IPS-20b (cell line): ENCODE measurements at regions not wholly inside any gene's neighbourhood (a gene's known extent, or its start where the extent isn't known, plus 50 kb on each side); places are given as distances from the start of the nearest gene placed in this dataset.
"Not testable (repeated sequence)": the region's sequence is repeated elsewhere in the genome, so short reads cannot be mapped to it uniquely, and the experiment has no call there.

Source experiments
- H3K27ac ChIP-seq: one replicate; pipeline ENCODE4 v1.5.1; 2013; ENCODE audit warnings: low read length
- H3K27me3 ChIP-seq: 2 replicates; pipeline ENCODE4 v1.6.1; 2013; ENCODE audit warnings: mild to moderate bottlenecking, low read length, inconsistent platforms; ENCODE audit not compliant: insufficient read depth
- H3K36me3 ChIP-seq: 2 replicates; pipeline ENCODE4 v1.6.1; 2013; ENCODE audit warnings: low read depth, mild to moderate bottlenecking, inconsistent platforms, low read length, moderate library complexity; ENCODE audit not compliant: insufficient read depth
- H3K4me1 ChIP-seq: 2 replicates; pipeline ENCODE4 v1.6.1; 2013; ENCODE audit warnings: mild to moderate bottlenecking, control low read depth, inconsistent platforms, low read length, moderate library complexity; ENCODE audit not compliant: insufficient read depth
- H3K4me3 ChIP-seq: 2 replicates; pipeline ENCODE4 v1.5.1; 2013; ENCODE audit warnings: mild to moderate bottlenecking, low read length, inconsistent platforms
- H3K9ac ChIP-seq: 2 replicates; pipeline ENCODE4 v1.6.1; 2013; ENCODE audit warnings: low read depth, mild to moderate bottlenecking, inconsistent platforms, low read length, moderate library complexity
- H3K9me3 ChIP-seq: 2 replicates; pipeline ENCODE4 v1.6.1; 2013; ENCODE audit warnings: mild to moderate bottlenecking, low read depth, low read length, inconsistent platforms; ENCODE audit not compliant: insufficient read depth

DNA sequence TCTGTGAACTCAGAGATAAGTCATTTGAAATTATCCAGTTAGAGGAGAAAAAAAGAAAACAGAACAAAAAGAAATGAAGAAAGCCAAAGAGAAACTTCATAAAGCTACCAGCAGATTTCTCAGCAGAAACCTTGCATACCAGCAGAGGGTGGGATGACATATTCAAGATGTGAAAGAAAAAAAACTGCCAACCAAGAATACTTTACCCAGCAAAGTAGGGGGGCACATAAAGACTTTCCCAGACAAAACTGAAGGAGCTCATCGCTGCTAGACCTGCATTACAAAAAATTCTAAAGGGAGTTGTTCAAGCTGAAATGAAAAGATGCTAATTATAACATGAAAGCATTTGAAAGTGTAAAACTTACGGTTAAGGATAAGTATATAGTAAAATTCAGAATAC, 246.3 kb downstream of the FNDC1 start:
- no peaks in the 10 kb centered on the region for H3K36me3 ChIP-seq
- no peaks in the 10 kb centered on the region for H3K4me1 ChIP-seq
- no peak overlapping the region for H3K4me3 ChIP-seq
- no peak overlapping the region for H3K27ac ChIP-seq
- peaks cover 19% of the 10 kb centered on the region for H3K9me3 ChIP-seq
- no peaks in the 10 kb centered on the region for H3K27me3 ChIP-seq
- H3K9ac ChIP-seq, result no peak overlapping the region

GRCh38 chr6:159414711-159415110, 245.5 kb downstream of the FNDC1 start:
- Histone ChIP-seq H3K27ac (no peak overlapping the region), H3K27me3 (no peaks in the 10 kb centered on the region), H3K4me1 (no peaks in the 10 kb centered on the region), H3K9me3 (peaks cover 19% of the 10 kb centered on the region), H3K9ac (no peak overlapping the region), H3K4me3 (no peak overlapping the region), H3K36me3 (no peaks in the 10 kb centered on the region)

- not testable (repeated sequence) for H3K4me1 ChIP-seq, H3K27ac ChIP-seq, H3K9ac ChIP-seq, H3K9me3 ChIP-seq, H3K36me3 ChIP-seq, H3K4me3 ChIP-seq, H3K27me3 ChIP-seq
Observed at GRCh38 chr6:159407211-159407780, 238.1 kb downstream of the FNDC1 start.

DNA sequence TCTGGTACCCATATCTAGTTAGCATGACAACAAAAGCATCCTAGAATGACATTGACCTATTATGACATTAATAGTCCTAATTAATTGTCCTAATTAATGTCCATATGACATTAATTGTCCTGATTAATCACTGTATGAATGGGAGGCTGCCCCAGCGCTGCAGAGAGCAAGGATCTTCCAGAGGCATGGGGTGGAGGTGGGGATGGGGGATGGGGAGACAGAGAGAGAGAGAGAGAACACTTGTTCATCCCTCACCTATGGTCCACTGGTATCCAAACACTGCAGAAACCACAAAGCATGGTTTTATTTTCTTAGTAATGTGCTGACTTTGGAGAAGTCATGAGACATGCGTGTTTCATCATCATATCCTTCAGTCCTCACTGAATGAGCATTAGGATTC, 235.1 kb downstream of the FNDC1 start:
- H3K36me3 ChIP-seq, result no peaks in the 10 kb centered on the region
- no peak overlapping the region for H3K27ac ChIP-seq
- no peaks in the 10 kb centered on the region for H3K27me3 ChIP-seq
- H3K9ac ChIP-seq, result no peak overlapping the region
- H3K9me3 ChIP-seq, result peaks cover 4% of the 10 kb centered on the region
- H3K4me3 ChIP-seq, result no peak overlapping the region
- no peaks in the 10 kb centered on the region for H3K4me1 ChIP-seq

GRCh38 chr6:159400826-159401225, 231.6 kb downstream of the FNDC1 start:
- Histone ChIP-seq H3K4me1 (no peaks in the 10 kb centered on the region), H3K27ac (no peak overlapping the region), H3K27me3 (no peaks in the 10 kb centered on the region), H3K36me3 (no peaks in the 10 kb centered on the region), H3K4me3 (no peak overlapping the region), H3K9me3 (no peaks in the 10 kb centered on the region; the same call in 1 of the 2 replicates), H3K9ac (no peak overlapping the region)

GRCh38 chr6:159399751-159400221, 230.6 kb downstream of the FNDC1 start:
- no peaks in the 10 kb centered on the region for H3K4me1 ChIP-seq
- no peaks in the 10 kb centered on the region for H3K27me3 ChIP-seq
- H3K9ac ChIP-seq, result no peak overlapping the region
- no peak overlapping the region for H3K4me3 ChIP-seq
- no peaks in the 10 kb centered on the region for H3K36me3 ChIP-seq
- H3K9me3 ChIP-seq, result no peaks in the 10 kb centered on the region
- no peak overlapping the region for H3K27ac ChIP-seq

DNA sequence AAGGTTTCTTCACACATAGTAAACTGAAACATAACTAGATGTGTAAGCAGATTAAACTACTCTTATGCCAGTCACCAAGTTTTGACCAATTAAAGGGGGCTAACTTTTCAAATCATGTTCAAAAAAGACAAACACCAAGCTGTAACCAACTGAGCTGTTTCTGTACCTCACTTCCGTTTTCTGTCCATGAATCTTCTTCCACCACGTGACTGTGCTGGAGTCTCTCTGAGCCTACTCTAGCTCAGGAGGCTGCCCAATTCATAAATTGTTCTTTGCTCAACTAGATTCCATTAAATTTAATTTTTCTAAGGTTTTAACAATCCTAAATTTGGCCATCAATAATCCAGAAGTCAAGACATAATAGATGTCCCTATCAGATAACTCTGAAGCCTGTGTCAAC, 229.4 kb downstream of the FNDC1 start:
- Histone ChIP-seq H3K27me3 (no peaks in the 10 kb centered on the region), H3K4me1 (no peaks in the 10 kb centered on the region), H3K27ac (no peak overlapping the region), H3K36me3 (no peaks in the 10 kb centered on the region), H3K4me3 (no peak overlapping the region), H3K9ac (no peak overlapping the region), H3K9me3 (peaks cover 3% of the 10 kb centered on the region; the same call in 1 of the 2 replicates)

GRCh38 chr6:159397753-159398152, 228.6 kb downstream of the FNDC1 start:
- Histone ChIP-seq H3K9ac (no peak overlapping the region), H3K27me3 (no peaks in the 10 kb centered on the region), H3K4me1 (no peaks in the 10 kb centered on the region), H3K9me3 (peaks cover 10% of the 10 kb centered on the region; the same call in 1 of the 2 replicates), H3K27ac (no peak overlapping the region), H3K4me3 (no peak overlapping the region), H3K36me3 (no peaks in the 10 kb centered on the region)

DNA sequence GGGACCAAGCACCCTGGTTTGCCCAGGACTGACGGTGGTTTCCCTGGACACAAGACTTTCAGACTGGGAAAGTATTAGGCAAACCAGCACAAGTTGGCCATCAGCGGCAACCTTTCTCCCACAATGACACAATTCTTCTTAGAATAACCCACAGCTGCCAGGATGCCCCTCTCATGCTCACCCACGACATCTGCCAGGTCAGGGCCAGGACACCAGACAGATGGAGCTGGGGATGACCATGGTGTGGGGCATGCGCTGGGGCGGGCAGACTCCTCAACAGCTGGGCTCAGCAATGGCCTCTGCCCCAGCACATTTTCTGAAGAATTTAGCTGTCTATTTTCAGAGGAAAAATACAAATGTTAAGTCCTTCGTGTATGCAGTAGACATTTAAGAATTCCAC, 226.4 kb downstream of the FNDC1 start:
- Histone ChIP-seq H3K9ac (no peak overlapping the region), H3K27ac (no peak overlapping the region), H3K4me3 (no peak overlapping the region), H3K9me3 (peaks cover 14% of the 10 kb centered on the region; the same call in 1 of the 2 replicates), H3K36me3 (no peaks in the 10 kb centered on the region), H3K4me1 (no peaks in the 10 kb centered on the region), H3K27me3 (no peaks in the 10 kb centered on the region)

DNA sequence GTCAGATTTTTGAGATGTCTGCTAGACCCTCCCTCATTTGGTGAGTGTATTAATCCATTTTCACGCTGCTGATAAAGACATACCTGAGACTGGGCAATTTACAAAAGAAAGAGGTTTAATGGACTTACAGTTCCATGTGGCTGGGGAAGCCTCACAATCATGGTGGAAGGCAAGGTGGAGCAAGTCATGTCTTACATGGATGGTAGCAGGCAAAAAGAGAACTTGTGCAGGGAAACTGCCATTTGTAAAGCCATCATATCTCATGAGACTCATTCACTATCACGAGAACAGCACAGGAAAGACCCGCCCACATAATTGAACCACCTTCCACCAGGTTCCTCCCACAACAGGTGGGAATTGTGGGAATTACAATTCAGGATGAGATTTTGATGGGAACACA, 223.5 kb downstream of the FNDC1 start:
- H3K9me3 ChIP-seq, result peaks cover 14% of the 10 kb centered on the region; the same call in 1 of the 2 replicates
- not testable (repeated sequence) for H3K36me3 ChIP-seq, H3K9ac ChIP-seq, H3K4me1 ChIP-seq, H3K27me3 ChIP-seq, H3K27ac ChIP-seq, H3K4me3 ChIP-seq

DNA sequence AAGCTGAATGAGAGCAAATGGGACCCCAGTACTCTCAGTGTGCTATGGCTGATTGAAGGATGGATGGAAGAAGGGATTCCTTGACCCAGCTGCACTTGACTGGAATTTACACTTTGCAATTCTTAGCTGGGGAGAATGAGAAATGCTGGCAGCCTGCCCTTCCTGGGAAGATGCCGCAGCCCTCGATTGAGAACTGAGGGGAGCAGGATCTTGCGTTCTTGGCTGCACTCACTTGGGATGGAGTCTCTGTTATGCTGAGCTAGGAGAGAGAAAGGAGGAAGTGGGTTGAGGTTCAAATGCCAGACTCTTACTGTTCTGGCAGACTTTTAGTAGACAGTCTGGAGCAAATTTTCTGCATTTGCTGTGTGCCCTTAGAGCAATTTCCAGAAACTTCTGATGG, 221.2 kb downstream of the FNDC1 start:
- Histone ChIP-seq H3K36me3 (no peaks in the 10 kb centered on the region), H3K27ac (no peak overlapping the region), H3K9ac (no peak overlapping the region), H3K4me3 (no peak overlapping the region), H3K27me3 (no peaks in the 10 kb centered on the region), H3K4me1 (no peaks in the 10 kb centered on the region), H3K9me3 (peaks cover 14% of the 10 kb centered on the region; the same call in 1 of the 2 replicates)

GRCh38 chr6:159389695-159390094, 220.5 kb downstream of the FNDC1 start:
- Histone ChIP-seq H3K27ac (no peak overlapping the region), H3K4me1 (no peaks in the 10 kb centered on the region), H3K36me3 (no peaks in the 10 kb centered on the region), H3K9ac (no peak overlapping the region), H3K4me3 (no peak overlapping the region), H3K9me3 (peaks cover 14% of the 10 kb centered on the region; the same call in 1 of the 2 replicates), H3K27me3 (no peaks in the 10 kb centered on the region)
